ENCODE measurements at regions not wholly inside any gene's neighbourhood (a gene's known extent, or its start where the extent isn't known, plus 50 kb on each side); places are given as distances from the start of the nearest gene placed in this dataset.
"Not testable (repeated sequence)": the region's sequence is repeated elsewhere in the genome, so short reads cannot be mapped to it uniquely, and the experiment has no call there.

GRCh38 chr3:55147406-55147805, 219.5 kb upstream of the LRTM1 start:
- H3K27ac ChIP-seq, result no peak overlapping the region
- no peak for TF ChIP-seq CTCF (conservative IDR thresholded peaks at IDR 0.05)

GRCh38 chr3:55146216-55146615, 218.4 kb upstream of the LRTM1 start:
- no peak for TF ChIP-seq CTCF (conservative IDR thresholded peaks at IDR 0.05)
- H3K27ac ChIP-seq, result no peak overlapping the region

- H3K27ac ChIP-seq, result no peak overlapping the region
- TF ChIP-seq CTCF (conservative IDR thresholded peaks at IDR 0.05), result no peak
Observed at GRCh38 chr3:55144015-55144673, 216.3 kb upstream of the LRTM1 start.

- TF ChIP-seq CTCF (conservative IDR thresholded peaks at IDR 0.05), result no peak
Observed at GRCh38 chr3:55143336-55143735, 215.5 kb upstream of the LRTM1 start.

GRCh38 chr3:55136291-55136690, 208.4 kb upstream of the LRTM1 start:
- H3K27ac ChIP-seq, result not testable (repeated sequence)

More at GRCh38 chr3:55143336-55143735, 215.5 kb upstream of the LRTM1 start:
- H3K27ac ChIP-seq, result no peak overlapping the region

- TF ChIP-seq CTCF (conservative IDR thresholded peaks at IDR 0.05), result no peak
- H3K27ac ChIP-seq, result no peak overlapping the region
Observed at GRCh38 chr3:55128225-55128823, 200.5 kb upstream of the LRTM1 start.

- no peak overlapping the region for H3K27ac ChIP-seq
- TF ChIP-seq CTCF (conservative IDR thresholded peaks at IDR 0.05), result no peak
Observed at GRCh38 chr3:55127565-55127964, 199.7 kb upstream of the LRTM1 start.

- TF ChIP-seq CTCF (conservative IDR thresholded peaks at IDR 0.05), result no peak
Observed at GRCh38 chr3:55124371-55124770, 196.5 kb upstream of the LRTM1 start.

More at GRCh38 chr3:55124371-55124770, 196.5 kb upstream of the LRTM1 start:
- no peak overlapping the region for H3K27ac ChIP-seq
